ENCODE measurements at regions not wholly inside any gene's neighbourhood (a gene's known extent, or its start where the extent isn't known, plus 50 kb on each side); places are given as distances from the start of the nearest gene placed in this dataset.
"Not testable (repeated sequence)": the region's sequence is repeated elsewhere in the genome, so short reads cannot be mapped to it uniquely, and the experiment has no call there.

- no peak for FAIRE-seq
Measured at GRCh38 chr9:115757461-115757860, 396.1 kb upstream of the PAPPA start.

GRCh38 chr9:115758441-115758840 is 395.1 kb upstream of the PAPPA start:
- FAIRE-seq = no peak

GRCh38 chr9:115759426-115759825 is 394.2 kb upstream of the PAPPA start:
- no peak for FAIRE-seq

- no peak for FAIRE-seq
Measured at GRCh38 chr9:115764645-115765044, 388.9 kb upstream of the PAPPA start.

- FAIRE-seq = no peak
Measured at GRCh38 chr9:115765060-115765459, 388.5 kb upstream of the PAPPA start.

GRCh38 chr9:115766370-115766955 is 387.1 kb upstream of the PAPPA start:
- no peak for FAIRE-seq

GRCh38 chr9:115770521-115770920 is 383.1 kb upstream of the PAPPA start:
- FAIRE-seq = no peak

GRCh38 chr9:115775659-115776058 is 377.9 kb upstream of the PAPPA start:
- no peak for FAIRE-seq

- FAIRE-seq = no peak
Measured at GRCh38 chr9:115777610-115778009, 376.0 kb upstream of the PAPPA start.

- FAIRE-seq = no peak
Measured at GRCh38 chr9:115781070-115781736, 372.4 kb upstream of the PAPPA start.

- no peak for FAIRE-seq
Measured at GRCh38 chr9:115786321-115786720, 367.3 kb upstream of the PAPPA start.

GRCh38 chr9:115790520-115790919 is 363.1 kb upstream of the PAPPA start:
- no peak for FAIRE-seq

GRCh38 chr9:115794921-115795475 is 358.6 kb upstream of the PAPPA start:
- FAIRE-seq = no peak

- no peak for FAIRE-seq
Measured at GRCh38 chr9:115799734-115800133, 353.9 kb upstream of the PAPPA start.

GRCh38 chr9:115804206-115804605 is 349.4 kb upstream of the PAPPA start:
- FAIRE-seq = no peak

GRCh38 chr9:115808108-115808507 is 345.5 kb upstream of the PAPPA start:
- no peak for FAIRE-seq

GRCh38 chr9:115808695-115809094 is 344.9 kb upstream of the PAPPA start:
- no peak for FAIRE-seq

- FAIRE-seq = no peak
Measured at GRCh38 chr9:115810166-115810565, 343.4 kb upstream of the PAPPA start.

GRCh38 chr9:115814081-115814480 is 339.5 kb upstream of the PAPPA start:
- FAIRE-seq = no peak

GRCh38 chr9:115815786-115816185 is 337.8 kb upstream of the PAPPA start:
- FAIRE-seq = no peak

GRCh38 chr9:115818651-115819050 is 334.9 kb upstream of the PAPPA start:
- FAIRE-seq = not testable (repeated sequence)

GRCh38 chr9:115832031-115832430 is 321.6 kb upstream of the PAPPA start:
- FAIRE-seq = no peak

- no peak for FAIRE-seq
Measured at GRCh38 chr9:115837618-115838017, 316.0 kb upstream of the PAPPA start.

- FAIRE-seq = no peak
Measured at GRCh38 chr9:115838417-115838816, 315.2 kb upstream of the PAPPA start.

- not testable (repeated sequence) for FAIRE-seq
Measured at GRCh38 chr9:115844433-115844832, 309.2 kb upstream of the PAPPA start.
